Suprapubic skin (tissue), 3 donors: ENCODE measurements at regions not wholly inside any gene's neighbourhood (a gene's known extent, or its start where the extent isn't known, plus 50 kb on each side); places are given as distances from the start of the nearest gene placed in this dataset.

ENCODE experiments used
- POLR2AphosphoS5 ChIP-seq, 3 donors: sonication (generic); formaldehyde crosslinking; IDR thresholded peaks; one replicate each; pipeline ENCODE4 v1.6.1; 2017; ENCODE audit warnings: antibody characterized with exemption in 3 of 3
- TF ChIP-seq, protein P1 (sequence below), 2 donors: fragments of 200-600 bp in 1 of 2; fragments of 450-650 bp in 1 of 2; sonication (generic) in 1 of 2; IDR thresholded peaks; one replicate each; pipeline ENCODE4 v1.5.1; 2016 to 2019; ENCODE audit warnings: antibody characterized with exemption in 2 of 2, mild to moderate bottlenecking in 1 of 2, moderate library complexity in 1 of 2

DNA sequence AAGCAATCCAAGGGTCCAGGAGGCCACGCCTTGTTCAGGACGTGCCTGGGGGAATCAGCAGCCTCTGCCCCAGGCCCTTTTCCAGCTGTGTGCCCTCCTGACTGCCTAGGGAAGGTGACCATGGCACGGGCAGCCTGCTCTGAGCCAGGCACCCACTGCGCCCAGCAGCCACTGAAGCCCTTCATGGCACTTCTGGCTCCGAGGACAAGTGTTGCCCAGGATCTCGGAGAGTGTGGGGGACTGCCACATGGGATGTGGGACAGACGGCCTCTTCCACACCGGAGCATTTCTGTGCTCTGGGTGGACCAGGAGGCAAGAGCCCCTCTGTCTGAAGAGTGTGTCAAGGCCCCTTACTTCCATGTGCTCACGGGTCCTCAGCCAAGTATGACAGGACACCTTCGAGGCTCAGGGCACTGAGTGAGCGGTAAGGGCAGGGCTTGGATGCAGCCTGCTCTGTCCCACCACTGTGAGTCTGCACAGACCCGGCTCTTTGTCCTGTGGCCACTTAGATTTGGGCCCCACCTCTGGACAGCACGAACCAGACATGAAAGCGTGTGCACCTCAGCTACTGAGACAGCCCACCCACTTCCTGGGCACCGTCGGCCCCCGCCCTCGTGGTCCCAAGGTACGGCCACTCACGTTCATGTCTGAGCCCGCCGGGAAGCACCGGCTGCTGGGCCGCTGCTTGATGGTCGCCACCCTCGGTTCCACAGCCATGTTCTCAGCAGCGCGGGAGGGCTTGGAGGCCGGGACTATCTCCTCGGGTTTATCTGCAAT lies 93.6 kb downstream of the CTTN start:
- TF ChIP-seq POLR2AphosphoS5 (IDR thresholded peaks at IDR 0.05): no peak
- TF ChIP-seq, protein P1, sequence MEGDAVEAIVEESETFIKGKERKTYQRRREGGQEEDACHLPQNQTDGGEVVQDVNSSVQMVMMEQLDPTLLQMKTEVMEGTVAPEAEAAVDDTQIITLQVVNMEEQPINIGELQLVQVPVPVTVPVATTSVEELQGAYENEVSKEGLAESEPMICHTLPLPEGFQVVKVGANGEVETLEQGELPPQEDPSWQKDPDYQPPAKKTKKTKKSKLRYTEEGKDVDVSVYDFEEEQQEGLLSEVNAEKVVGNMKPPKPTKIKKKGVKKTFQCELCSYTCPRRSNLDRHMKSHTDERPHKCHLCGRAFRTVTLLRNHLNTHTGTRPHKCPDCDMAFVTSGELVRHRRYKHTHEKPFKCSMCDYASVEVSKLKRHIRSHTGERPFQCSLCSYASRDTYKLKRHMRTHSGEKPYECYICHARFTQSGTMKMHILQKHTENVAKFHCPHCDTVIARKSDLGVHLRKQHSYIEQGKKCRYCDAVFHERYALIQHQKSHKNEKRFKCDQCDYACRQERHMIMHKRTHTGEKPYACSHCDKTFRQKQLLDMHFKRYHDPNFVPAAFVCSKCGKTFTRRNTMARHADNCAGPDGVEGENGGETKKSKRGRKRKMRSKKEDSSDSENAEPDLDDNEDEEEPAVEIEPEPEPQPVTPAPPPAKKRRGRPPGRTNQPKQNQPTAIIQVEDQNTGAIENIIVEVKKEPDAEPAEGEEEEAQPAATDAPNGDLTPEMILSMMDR (IDR thresholded peaks at IDR 0.05): no peak
